ENCODE measurements at regions not wholly inside any gene's neighbourhood (a gene's known extent, or its start where the extent isn't known, plus 50 kb on each side); places are given as distances from the start of the nearest gene placed in this dataset.

DNA sequence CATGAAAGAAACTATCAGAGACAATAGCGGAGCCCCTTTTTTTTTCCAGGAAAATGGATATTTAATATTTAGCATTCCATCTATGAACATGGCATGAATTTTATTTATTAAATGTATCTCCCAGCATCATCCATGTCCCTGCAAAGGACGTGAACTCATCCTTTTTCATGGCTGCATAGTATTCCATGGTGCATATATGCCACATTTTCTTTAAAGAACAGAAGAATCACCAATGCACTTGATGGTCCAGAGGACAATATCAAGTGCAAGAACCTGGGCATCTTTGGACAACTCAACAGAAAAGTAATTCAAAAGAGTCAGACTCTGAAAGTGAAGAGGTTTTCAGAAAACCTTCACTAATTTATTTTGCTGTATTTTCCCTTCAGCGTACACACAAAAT is 133.0 kb upstream of the SLC7A14 start:
- Histone ChIP-seq H3K27ac (ENCODE audit: low read depth, low read length, poor library complexity, severe bottlenecking) (no peak overlapping the region), H3K9me2 (ENCODE audit: insufficient read depth, low read length) (no peaks in the 10 kb centered on the region), H3K79me2 (ENCODE audit: insufficient read depth, low read depth, low read length) (no peaks in the 10 kb centered on the region), H3K4me2 (ENCODE audit: low read length) (no peak overlapping the region), H3K4me3 (ENCODE audit: low read depth, low read length, poor library complexity, severe bottlenecking) (no peak overlapping the region), H4K20me1 (ENCODE audit: insufficient read depth, low read length) (no peaks in the 10 kb centered on the region), H3K9me3 (ENCODE audit: low read length) (0 out of 2 replicates have a peak, but pooled peaks cover 9% of the 10 kb centered on the region), H3K36me3 (ENCODE audit: insufficient read depth, low read length) (no peaks in the 10 kb centered on the region), H2AFZ (ENCODE audit: low read length) (no peak overlapping the region), H3K4me1 (ENCODE audit: insufficient read depth, low read length, poor library complexity, severe bottlenecking) (no peaks in the 10 kb centered on the region)
- POLR2A ChIA-PET = no interaction called here
- intact Hi-C loops (cut with micrococcal nuclease; ENCODE audit: unreplicated experiment) = no loop called here
- CTCF ChIA-PET (ENCODE audit: unreplicated experiment) = no interaction called here
- no peak for DNase-seq (ENCODE audit: low spot score)
- BruUV-seq (replicated peaks) = no TSS peak
- TF ChIP-seq EZH2phosphoT487 (IDR thresholded peaks at IDR 0.05; ENCODE audit: borderline replicate concordance, low read depth, low read length) = no peak
- TF ChIP-seq CTCF (conservative IDR thresholded peaks at IDR 0.05; ENCODE audit: low read length) = no peak

GRCh38 chr3:170717410-170718402 is 131.8 kb upstream of the SLC7A14 start:
- ChIA-PET CTCF (ENCODE audit: unreplicated experiment) (no interaction called here), POLR2A (interaction anchor here (0.5 kb wide), 1 partner anchor 41 kb away, joined by 4 read pairs; no protein-coding TSS in a partner anchor)
- no peak for DNase-seq (ENCODE audit: low spot score)
- TF ChIP-seq CTCF (conservative IDR thresholded peaks at IDR 0.05; ENCODE audit: low read length) (no peak), EZH2phosphoT487 (IDR thresholded peaks at IDR 0.05; ENCODE audit: borderline replicate concordance, low read depth, low read length) (no peak)
- no peaks in the 10 kb centered on the region for H3K4me1 ChIP-seq (ENCODE audit: insufficient read depth, low read length, poor library complexity, severe bottlenecking)
- no peak overlapping the region for H3K27ac ChIP-seq (ENCODE audit: low read depth, low read length, poor library complexity, severe bottlenecking)
- H2AFZ ChIP-seq (ENCODE audit: low read length) = no peak overlapping the region
- 0 out of 2 replicates have a peak, but pooled peaks cover 9% of the 10 kb centered on the region for H3K9me3 ChIP-seq (ENCODE audit: low read length)
- H3K79me2 ChIP-seq (ENCODE audit: insufficient read depth, low read depth, low read length) = no peaks in the 10 kb centered on the region
- no peak overlapping the region for H3K4me3 ChIP-seq (ENCODE audit: low read depth, low read length, poor library complexity, severe bottlenecking)
- intact Hi-C loops (cut with micrococcal nuclease; ENCODE audit: unreplicated experiment) = no loop called here
- no TSS peak for BruUV-seq (replicated peaks)
- no peak overlapping the region for H3K4me2 ChIP-seq (ENCODE audit: low read length)
- no peaks in the 10 kb centered on the region for H4K20me1 ChIP-seq (ENCODE audit: insufficient read depth, low read length)
- H3K9me2 ChIP-seq (ENCODE audit: insufficient read depth, low read length) = no peaks in the 10 kb centered on the region
- H3K36me3 ChIP-seq (ENCODE audit: insufficient read depth, low read length) = no peaks in the 10 kb centered on the region

Data from OCI-LY7 (cell line).